ENCODE measurements at regions not wholly inside any gene's neighbourhood (a gene's known extent, or its start where the extent isn't known, plus 50 kb on each side); places are given as distances from the start of the nearest gene placed in this dataset.
"Not testable (repeated sequence)": the region's sequence is repeated elsewhere in the genome, so short reads cannot be mapped to it uniquely, and the experiment has no call there.

DNA sequence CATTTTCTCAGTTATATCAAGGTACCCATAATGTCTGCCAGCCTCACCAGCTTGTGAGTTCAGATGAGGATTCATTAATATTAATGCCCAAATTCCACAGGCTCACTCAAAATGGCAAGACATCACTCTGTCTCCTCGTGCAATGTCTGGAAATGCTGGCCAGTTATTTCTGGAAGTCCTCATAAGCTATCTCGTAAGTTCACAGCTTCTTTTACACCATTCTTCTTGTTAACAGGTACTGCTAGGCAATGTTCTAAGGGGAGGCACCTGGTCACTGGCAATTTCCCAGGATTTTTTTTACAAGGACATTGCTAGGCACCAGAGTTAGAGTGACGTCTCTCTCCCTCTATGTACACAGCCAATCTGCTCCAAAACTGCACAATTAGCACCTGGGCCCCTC, 80.2 kb upstream of the SEMA3C start:
- H3K27ac ChIP-seq (ENCODE audit: insufficient read depth, low read length) = no peak overlapping the region
- DNase-seq (ENCODE audit: low read depth in 2 of 2) = no peak
- H4K20me1 ChIP-seq (ENCODE audit: control insufficient read depth, extremely low read depth, insufficient read depth, low read length) = no peaks in the 10 kb centered on the region

DNA sequence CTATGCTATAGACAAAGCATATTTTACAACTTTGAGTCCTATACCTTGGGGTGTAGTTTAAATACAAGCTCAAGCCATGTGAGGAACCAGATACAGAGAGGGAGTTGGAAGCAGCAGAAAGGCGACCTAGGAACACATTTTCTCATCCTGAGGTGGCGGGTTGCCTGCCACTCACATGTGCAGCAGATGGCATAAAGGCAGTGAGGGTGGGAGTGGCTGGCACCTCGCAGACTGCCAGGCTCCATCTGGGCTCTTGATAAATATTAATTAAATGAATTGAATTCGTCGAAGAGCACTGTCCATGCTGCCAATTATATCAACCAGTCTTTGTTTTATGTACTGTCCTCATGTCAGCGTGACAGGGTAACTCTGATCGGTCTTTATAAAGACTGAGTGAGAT, 79.0 kb upstream of the SEMA3C start:
- H2AFZ ChIP-seq (ENCODE audit: low read length) = no peak overlapping the region
- H3K4me2 ChIP-seq (ENCODE audit: extremely low read depth, insufficient read depth, low read length) = no peak overlapping the region
- no peaks in the 10 kb centered on the region for H3K79me2 ChIP-seq (ENCODE audit: control insufficient read depth, insufficient read depth, low read length)
- TF ChIP-seq, protein P1, sequence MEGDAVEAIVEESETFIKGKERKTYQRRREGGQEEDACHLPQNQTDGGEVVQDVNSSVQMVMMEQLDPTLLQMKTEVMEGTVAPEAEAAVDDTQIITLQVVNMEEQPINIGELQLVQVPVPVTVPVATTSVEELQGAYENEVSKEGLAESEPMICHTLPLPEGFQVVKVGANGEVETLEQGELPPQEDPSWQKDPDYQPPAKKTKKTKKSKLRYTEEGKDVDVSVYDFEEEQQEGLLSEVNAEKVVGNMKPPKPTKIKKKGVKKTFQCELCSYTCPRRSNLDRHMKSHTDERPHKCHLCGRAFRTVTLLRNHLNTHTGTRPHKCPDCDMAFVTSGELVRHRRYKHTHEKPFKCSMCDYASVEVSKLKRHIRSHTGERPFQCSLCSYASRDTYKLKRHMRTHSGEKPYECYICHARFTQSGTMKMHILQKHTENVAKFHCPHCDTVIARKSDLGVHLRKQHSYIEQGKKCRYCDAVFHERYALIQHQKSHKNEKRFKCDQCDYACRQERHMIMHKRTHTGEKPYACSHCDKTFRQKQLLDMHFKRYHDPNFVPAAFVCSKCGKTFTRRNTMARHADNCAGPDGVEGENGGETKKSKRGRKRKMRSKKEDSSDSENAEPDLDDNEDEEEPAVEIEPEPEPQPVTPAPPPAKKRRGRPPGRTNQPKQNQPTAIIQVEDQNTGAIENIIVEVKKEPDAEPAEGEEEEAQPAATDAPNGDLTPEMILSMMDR (conservative IDR thresholded peaks at IDR 0.05 in 1 of 2, IDR thresholded peaks at IDR 0.05 in 1 of 2; ENCODE audit: low read depth in 1 of 2, low read length in 2 of 2) = no peak
- TF ChIP-seq EZH2 (IDR thresholded peaks at IDR 0.05; ENCODE audit: low read length, missing control alignments) = no peak
- no peak overlapping the region for H3K9ac ChIP-seq (ENCODE audit: insufficient read depth, low read length)
- H3K4me1 ChIP-seq (ENCODE audit: control insufficient read depth, extremely low read depth, insufficient read depth, low read length) = no peaks in the 10 kb centered on the region
- H3K27me3 ChIP-seq (ENCODE audit: control insufficient read depth, insufficient read depth, low read length) = no peaks in the 10 kb centered on the region
- no peak overlapping the region for H3K27ac ChIP-seq (ENCODE audit: insufficient read depth, low read length)
- no peak for DNase-seq (ENCODE audit: low read depth in 2 of 2)
- no peak overlapping the region for H3K4me3 ChIP-seq (replicated peaks in 1 of 4; ENCODE audit: control extremely low read depth in 1 of 4, insufficient read depth in 1 of 4, low read depth in 3 of 4, low read length in 4 of 4)
- H4K20me1 ChIP-seq (ENCODE audit: control insufficient read depth, extremely low read depth, insufficient read depth, low read length) = no peaks in the 10 kb centered on the region
- no peaks in the 10 kb centered on the region for H3K36me3 ChIP-seq (ENCODE audit: control insufficient read depth, insufficient read depth, low read length)
- H3K9me3 ChIP-seq (ENCODE audit: control insufficient read depth, insufficient read depth, low read depth, low read length) = no peaks in the 10 kb centered on the region

More for the DNA sequence above, 80.2 kb upstream of the SEMA3C start:
- Histone ChIP-seq H3K4me2 (ENCODE audit: extremely low read depth, insufficient read depth, low read length) (no peak overlapping the region), H3K36me3 (ENCODE audit: control insufficient read depth, insufficient read depth, low read length) (no peaks in the 10 kb centered on the region), H3K9me3 (ENCODE audit: control insufficient read depth, insufficient read depth, low read depth, low read length) (no peaks in the 10 kb centered on the region), H3K9ac (ENCODE audit: insufficient read depth, low read length) (no peak overlapping the region), H3K4me1 (ENCODE audit: control insufficient read depth, extremely low read depth, insufficient read depth, low read length) (no peaks in the 10 kb centered on the region), H3K27me3 (ENCODE audit: control insufficient read depth, insufficient read depth, low read length) (no peaks in the 10 kb centered on the region), H2AFZ (ENCODE audit: low read length) (no peak overlapping the region), H3K79me2 (ENCODE audit: control insufficient read depth, insufficient read depth, low read length) (no peaks in the 10 kb centered on the region), H3K4me3 (replicated peaks in 1 of 4; ENCODE audit: control extremely low read depth in 1 of 4, insufficient read depth in 1 of 4, low read depth in 3 of 4, low read length in 4 of 4) (no peak overlapping the region)
- TF ChIP-seq EZH2 (IDR thresholded peaks at IDR 0.05; ENCODE audit: low read length, missing control alignments) = no peak
- TF ChIP-seq, protein P1 (conservative IDR thresholded peaks at IDR 0.05 in 1 of 2, IDR thresholded peaks at IDR 0.05 in 1 of 2; ENCODE audit: low read depth in 1 of 2, low read length in 2 of 2) = no peak

DNA sequence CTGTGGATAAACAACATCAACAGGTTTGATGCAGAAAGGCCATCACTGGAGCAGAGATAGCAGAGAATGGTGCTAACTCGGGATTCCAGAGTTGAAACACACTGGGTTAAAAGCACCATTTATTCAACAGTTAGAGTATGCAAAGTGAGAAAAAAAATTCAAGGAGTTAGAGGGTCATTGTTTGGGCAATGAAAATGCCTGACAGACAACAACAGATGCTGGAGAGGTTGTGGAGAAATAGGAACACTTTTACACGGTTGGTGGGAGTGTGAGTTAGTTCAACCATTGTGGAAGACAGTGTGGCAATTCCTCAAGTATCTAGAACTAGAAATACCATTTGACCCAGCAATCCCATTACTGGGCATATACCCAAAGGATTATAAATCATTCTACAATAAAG, 77.4 kb upstream of the SEMA3C start:
- not testable (repeated sequence) for H3K27me3 ChIP-seq (ENCODE audit: control insufficient read depth, insufficient read depth, low read length); H3K9ac ChIP-seq (ENCODE audit: insufficient read depth, low read length); H3K4me2 ChIP-seq (ENCODE audit: extremely low read depth, insufficient read depth, low read length); H3K4me1 ChIP-seq (ENCODE audit: control insufficient read depth, extremely low read depth, insufficient read depth, low read length); H2AFZ ChIP-seq (ENCODE audit: low read length); H3K79me2 ChIP-seq (ENCODE audit: control insufficient read depth, insufficient read depth, low read length); H4K20me1 ChIP-seq (ENCODE audit: control insufficient read depth, extremely low read depth, insufficient read depth, low read length); H3K4me3 ChIP-seq (replicated peaks in 1 of 4; ENCODE audit: control extremely low read depth in 1 of 4, insufficient read depth in 1 of 4, low read depth in 3 of 4, low read length in 4 of 4); H3K27ac ChIP-seq (ENCODE audit: insufficient read depth, low read length); H3K36me3 ChIP-seq (ENCODE audit: control insufficient read depth, insufficient read depth, low read length); DNase-seq (ENCODE audit: low read depth in 2 of 2); H3K9me3 ChIP-seq (ENCODE audit: control insufficient read depth, insufficient read depth, low read depth, low read length)

Measured in fibroblast of lung (primary cell).